ENCODE measurements at regions not wholly inside any gene's neighbourhood (a gene's known extent, or its start where the extent isn't known, plus 50 kb on each side); places are given as distances from the start of the nearest gene placed in this dataset.

DNA sequence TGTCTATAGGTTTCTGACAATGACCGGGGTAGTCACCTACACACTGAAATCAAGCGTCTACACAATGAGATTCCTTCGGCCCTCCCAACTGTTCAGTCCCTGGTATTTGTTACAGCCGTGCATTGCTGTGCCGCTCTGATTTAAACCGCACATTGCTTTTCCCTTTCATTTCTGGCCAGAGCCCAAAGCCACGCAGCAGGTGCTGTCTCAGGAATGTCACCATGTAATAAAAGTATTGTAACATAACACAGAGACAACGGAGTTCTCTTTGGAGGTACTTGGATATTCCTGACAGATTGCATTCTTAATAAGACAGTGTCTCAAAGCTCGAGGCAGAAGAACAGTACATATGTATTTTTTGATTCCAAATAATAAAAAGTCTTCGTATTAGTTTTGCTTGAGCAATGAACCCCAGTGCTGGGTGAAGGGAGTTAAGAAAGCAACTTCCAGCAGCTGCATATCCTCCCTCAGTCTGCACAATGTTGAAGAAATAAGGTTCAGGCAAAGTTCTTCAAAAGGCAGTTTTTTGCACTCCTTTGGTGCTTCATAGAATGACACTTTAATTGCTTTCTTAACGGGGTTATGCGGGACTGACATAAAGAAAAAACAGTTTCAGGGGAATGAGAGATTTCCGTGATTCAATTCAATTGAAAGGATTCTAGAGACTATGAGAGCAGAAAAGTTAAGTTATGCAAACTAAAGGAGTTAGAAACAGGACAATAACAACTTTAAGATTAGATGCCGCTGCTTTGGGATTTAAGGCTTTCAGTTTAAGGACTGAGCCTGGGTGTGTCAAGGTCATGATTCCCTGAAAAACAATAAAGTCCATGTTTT lies 288.7 kb upstream of the FLRT2 start:
- intact Hi-C loops (cut with micrococcal nuclease): no loop called here
- Mint-ChIP-seq H3K27me3 (no peaks in the 10 kb centered on the region), H3K4me1 (no peaks in the 10 kb centered on the region), H3K27ac (no peak overlapping the region), H3K4me3 (no peak overlapping the region), H3K36me3 (ENCODE audit: low read depth) (no peaks in the 10 kb centered on the region), H3K9me3 (no peaks in the 10 kb centered on the region)
- DNase-seq: no peak

DNA sequence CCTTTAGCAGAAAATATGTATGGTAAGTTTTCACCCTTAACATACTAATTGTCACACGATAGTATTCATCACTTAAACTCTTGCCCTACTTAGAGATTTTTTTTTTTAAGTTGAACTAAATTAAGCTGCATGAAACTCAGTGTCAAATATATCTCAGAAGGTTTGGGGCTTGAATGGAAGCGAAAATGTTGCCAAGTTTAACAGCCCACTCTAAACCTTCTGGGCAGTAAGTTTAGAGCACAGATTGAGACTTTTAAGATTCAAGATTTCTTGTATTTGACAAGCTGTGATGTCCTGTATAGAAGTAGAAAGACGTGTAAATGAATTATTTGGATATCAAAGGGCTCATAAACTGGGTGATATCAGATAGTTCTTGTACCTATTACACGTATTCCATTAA lies 287.3 kb upstream of the FLRT2 start:
- Mint-ChIP-seq H3K27ac (no peak overlapping the region), H3K4me3 (no peak overlapping the region), H3K27me3 (no peaks in the 10 kb centered on the region), H3K36me3 (ENCODE audit: low read depth) (no peaks in the 10 kb centered on the region), H3K4me1 (no peaks in the 10 kb centered on the region), H3K9me3 (no peaks in the 10 kb centered on the region)
- intact Hi-C loops (cut with micrococcal nuclease): no loop called here
- DNase-seq: no peak

DNA sequence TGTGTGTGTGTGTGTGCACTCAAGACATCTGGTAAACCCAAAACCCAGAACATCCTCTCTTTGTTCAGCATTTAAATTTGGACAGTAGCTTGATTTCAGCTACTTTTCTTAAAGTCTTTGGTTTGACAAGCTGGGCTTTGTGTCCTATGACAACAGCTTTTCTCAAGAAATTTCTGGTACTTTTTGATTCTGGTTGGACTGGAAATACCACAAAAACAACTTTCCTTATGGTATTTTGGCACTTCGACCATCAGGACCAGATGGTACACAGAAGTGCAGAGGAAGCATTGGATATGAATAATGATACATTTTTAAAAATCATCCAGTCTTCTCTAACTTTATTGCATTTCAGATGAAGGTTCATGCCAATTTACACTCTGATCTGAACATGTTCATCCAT lies 286.6 kb upstream of the FLRT2 start:
- H3K4me3 Mint-ChIP-seq: no peak overlapping the region
- H3K9me3 Mint-ChIP-seq: no peaks in the 10 kb centered on the region
- H3K27me3 Mint-ChIP-seq: no peaks in the 10 kb centered on the region
- no peak overlapping the region for H3K27ac Mint-ChIP-seq
- no peak for DNase-seq
- no peaks in the 10 kb centered on the region for H3K36me3 Mint-ChIP-seq (ENCODE audit: low read depth)
- intact Hi-C loops (cut with micrococcal nuclease): no loop called here
- H3K4me1 Mint-ChIP-seq: no peaks in the 10 kb centered on the region

DNA sequence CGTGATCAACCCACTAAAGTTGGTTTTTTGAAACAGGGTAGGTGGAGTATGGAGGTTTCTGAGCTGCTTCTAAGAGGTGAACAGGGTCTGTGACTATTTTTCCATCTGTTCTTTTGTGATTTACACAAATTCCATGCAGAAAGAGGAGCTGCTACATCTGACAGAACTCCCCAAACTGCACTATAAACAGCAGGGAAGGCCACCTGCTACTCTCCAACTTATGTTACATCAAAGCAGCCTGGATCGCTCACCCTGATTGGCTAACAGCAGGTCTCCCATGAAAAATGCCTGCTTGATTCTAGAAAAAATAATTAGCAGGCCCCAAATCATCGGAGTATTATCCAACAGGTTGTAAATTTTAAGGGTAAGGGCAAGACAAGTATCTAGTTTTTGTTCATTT lies 282.9 kb upstream of the FLRT2 start:
- no peak for DNase-seq
- no peaks in the 10 kb centered on the region for H3K36me3 Mint-ChIP-seq (ENCODE audit: low read depth)

DNA sequence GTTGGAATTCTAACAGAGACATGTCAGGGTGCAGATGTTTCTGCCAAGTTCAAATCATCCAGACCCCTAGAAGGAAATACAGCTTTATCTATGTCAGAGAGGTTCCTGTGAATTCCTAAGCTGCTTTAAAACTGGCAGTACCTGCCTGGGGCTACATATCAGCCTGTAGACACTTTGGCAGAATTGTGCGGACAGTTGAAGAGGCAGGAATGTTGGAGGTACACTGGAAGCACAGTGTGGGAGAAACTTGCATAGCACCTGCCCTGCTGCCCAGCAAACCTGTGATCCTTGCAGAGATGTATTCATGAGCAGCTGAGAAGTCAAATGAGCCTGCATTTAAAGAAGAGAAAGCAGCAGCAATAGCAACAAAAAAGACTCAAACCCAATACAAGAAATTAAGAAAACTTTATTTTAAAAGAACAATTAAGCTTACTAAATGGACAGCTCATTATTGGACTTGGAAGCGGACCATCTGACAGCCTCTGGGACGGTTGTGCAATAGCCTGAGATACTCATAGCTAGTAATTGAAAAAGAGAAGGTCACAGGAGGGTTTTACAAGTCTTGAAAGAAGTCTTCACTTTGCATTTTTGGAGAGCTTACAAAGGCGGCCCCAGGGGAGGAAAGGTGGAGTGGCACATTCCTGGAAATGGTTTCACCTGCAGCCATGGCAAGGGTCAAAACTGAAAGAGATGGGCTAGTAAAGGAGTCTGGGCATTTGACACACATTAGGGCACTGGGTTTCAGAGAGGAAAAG lies 280.9 kb upstream of the FLRT2 start:
- Mint-ChIP-seq H3K36me3 (ENCODE audit: low read depth) (no peaks in the 10 kb centered on the region), H3K27me3 (no peaks in the 10 kb centered on the region), H3K27ac (no peak overlapping the region), H3K9me3 (peaks cover 8% of the 10 kb centered on the region), H3K4me3 (no peak overlapping the region), H3K4me1 (no peaks in the 10 kb centered on the region)
- intact Hi-C loops (cut with micrococcal nuclease): no loop called here
- no peak for DNase-seq

More for the DNA sequence above, 282.9 kb upstream of the FLRT2 start:
- no peak overlapping the region for H3K27ac Mint-ChIP-seq
- H3K9me3 Mint-ChIP-seq: peaks cover 4% of the 10 kb centered on the region
- H3K4me3 Mint-ChIP-seq: no peak overlapping the region
- intact Hi-C loops (cut with micrococcal nuclease): no loop called here
- no peaks in the 10 kb centered on the region for H3K4me1 Mint-ChIP-seq
- H3K27me3 Mint-ChIP-seq: no peaks in the 10 kb centered on the region

DNA sequence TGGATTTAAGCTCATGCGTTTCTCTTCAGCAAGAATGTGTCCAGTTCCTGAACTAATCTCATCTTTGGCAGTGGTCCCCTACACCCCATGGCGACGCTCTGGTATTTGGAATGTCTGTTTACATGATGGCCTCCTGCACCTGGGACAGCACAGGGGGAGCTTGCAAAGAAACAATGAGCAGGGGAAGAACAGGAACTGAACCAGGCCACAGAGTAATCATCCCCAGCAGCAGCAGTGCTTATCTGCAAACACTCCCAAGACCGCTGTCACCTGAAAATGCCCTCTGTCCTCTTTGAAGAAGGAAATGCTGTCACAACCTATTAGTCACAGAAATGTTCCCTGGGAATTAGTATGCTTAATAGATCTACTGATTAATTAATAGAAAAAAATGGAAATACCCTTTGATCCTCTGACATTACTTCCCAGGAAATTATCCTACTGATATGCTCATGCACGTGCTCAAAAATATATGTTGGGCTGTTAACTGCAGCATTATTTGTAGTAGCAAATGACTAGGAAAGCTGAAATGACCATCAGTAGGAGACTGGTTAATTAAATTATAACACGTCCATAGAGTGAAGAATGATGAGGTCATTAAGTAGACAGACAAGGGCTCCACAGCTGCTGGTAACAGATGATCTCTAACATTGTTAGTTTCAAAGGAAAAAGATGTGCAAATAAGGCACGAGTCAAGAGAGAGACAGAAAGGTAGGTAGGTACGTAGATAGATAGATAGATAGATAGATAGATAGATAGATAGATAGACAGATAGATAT lies 279.3 kb upstream of the FLRT2 start:
- intact Hi-C loops (cut with micrococcal nuclease): no loop called here
- Mint-ChIP-seq H3K4me3 (no peak overlapping the region), H3K27ac (no peak overlapping the region), H3K36me3 (ENCODE audit: low read depth) (no peaks in the 10 kb centered on the region), H3K27me3 (no peaks in the 10 kb centered on the region), H3K9me3 (peaks cover 8% of the 10 kb centered on the region), H3K4me1 (no peaks in the 10 kb centered on the region)
- no peak for DNase-seq

DNA sequence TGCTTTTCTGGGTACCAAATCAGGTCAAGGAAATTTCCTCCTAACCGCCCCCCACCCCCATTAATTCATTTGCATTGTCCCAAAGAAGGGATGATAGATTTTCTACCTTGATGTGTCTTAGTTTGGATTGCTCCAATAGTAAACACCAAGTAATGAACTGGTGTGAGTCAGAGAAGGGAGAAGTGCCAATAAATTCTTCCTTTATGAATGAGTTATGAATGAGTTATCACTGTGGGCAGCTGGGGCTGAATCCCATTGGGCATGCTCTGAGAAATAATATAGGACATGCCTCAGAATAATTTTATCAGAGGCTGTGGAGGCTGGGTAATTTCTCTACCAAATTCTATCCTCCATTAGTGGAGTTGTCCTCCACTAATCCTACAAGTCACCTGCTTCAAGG lies 277.9 kb upstream of the FLRT2 start:
- H3K36me3 Mint-ChIP-seq (ENCODE audit: low read depth): no peaks in the 10 kb centered on the region
- H3K4me1 Mint-ChIP-seq: no peaks in the 10 kb centered on the region
- intact Hi-C loops (cut with micrococcal nuclease): no loop called here
- peaks cover 8% of the 10 kb centered on the region for H3K9me3 Mint-ChIP-seq
- no peak for DNase-seq
- H3K27ac Mint-ChIP-seq: no peak overlapping the region
- H3K4me3 Mint-ChIP-seq: no peak overlapping the region
- H3K27me3 Mint-ChIP-seq: no peaks in the 10 kb centered on the region

DNA sequence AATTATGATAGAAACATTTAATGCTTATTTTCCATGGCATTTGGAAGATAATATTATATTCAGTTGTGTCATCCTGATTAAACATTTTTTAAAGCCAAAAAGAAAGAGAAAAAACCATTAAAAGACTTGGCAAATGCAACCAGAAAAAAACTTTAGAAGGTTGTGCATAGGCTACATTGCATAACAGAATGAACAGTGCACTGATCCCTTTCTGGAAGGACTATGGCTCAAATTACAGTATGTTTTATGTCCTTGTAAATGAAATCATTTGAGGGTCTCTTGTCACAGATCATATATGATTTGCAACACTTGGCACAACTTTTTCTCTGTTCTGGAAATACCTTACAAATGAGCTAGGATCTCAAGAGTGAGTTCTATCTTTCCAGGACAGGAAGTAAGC lies 275.2 kb upstream of the FLRT2 start:
- no peak for DNase-seq
- Mint-ChIP-seq H3K27ac (no peak overlapping the region), H3K4me3 (no peak overlapping the region), H3K27me3 (no peaks in the 10 kb centered on the region), H3K9me3 (peaks cover 8% of the 10 kb centered on the region), H3K36me3 (ENCODE audit: low read depth) (no peaks in the 10 kb centered on the region), H3K4me1 (no peaks in the 10 kb centered on the region)
- intact Hi-C loops (cut with micrococcal nuclease): no loop called here

DNA sequence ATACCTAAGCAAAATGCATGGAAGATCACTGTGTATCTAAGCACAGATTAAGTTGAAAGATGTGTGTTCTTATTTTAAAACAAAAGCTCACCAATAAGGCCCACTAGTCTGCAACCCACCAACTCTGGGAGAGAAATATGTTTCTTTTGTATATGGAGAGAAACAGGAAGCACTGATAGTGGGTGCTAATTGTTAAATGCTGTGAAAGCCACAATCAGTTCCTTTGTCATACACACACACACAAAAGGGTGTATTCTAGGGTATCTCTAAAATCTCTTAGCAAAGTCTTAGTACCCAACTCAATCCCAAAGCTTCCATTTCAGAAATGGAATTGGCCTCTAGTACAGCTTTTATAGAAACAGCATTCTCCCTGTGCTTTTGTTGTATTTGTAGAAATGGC lies 272.7 kb upstream of the FLRT2 start:
- Mint-ChIP-seq H3K9me3 (peaks cover 13% of the 10 kb centered on the region), H3K27me3 (no peaks in the 10 kb centered on the region), H3K4me1 (no peaks in the 10 kb centered on the region), H3K4me3 (no peak overlapping the region), H3K27ac (no peak overlapping the region), H3K36me3 (ENCODE audit: low read depth) (no peaks in the 10 kb centered on the region)
- intact Hi-C loops (cut with micrococcal nuclease): no loop called here
- DNase-seq: no peak

DNA sequence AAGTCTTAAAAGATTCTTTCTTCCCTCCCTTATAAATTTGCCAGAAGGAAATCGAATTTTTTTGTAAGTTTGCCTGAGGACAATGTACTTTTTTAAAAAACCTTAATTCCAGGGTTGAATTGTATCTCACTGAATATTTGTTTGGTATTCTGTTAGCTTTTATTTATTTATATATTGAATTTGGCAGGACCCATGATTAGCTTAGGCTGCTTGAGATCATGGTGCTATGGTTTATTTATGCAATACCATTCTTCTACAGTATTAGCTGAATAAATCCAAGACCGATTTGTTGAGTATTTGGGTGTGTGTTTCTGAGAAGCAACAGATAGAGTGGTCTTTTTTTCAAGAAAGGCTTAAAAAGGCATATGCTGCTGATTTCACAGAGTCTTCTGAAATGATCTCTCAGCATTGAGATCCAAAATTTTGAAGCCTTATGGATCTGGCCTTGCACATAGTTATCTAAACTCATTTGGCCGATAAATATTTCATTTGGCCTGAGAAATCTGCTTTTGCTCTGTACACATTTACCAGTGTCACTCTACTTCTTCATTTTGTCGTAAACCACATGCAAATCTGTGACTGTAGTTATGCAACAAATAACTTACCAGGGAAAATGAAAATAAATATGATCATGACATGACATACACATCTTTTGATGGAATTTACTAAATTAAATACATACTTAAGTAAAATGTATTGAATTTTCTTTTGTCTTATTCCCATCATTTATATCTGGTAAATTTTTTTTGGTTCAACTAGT lies 265.8 kb upstream of the FLRT2 start:
- no peak for DNase-seq
- H3K4me1 Mint-ChIP-seq: no peaks in the 10 kb centered on the region
- H3K36me3 Mint-ChIP-seq (ENCODE audit: low read depth): no peaks in the 10 kb centered on the region
- intact Hi-C loops (cut with micrococcal nuclease): no loop called here
- no peak overlapping the region for H3K27ac Mint-ChIP-seq
- H3K27me3 Mint-ChIP-seq: no peaks in the 10 kb centered on the region
- no peak overlapping the region for H3K4me3 Mint-ChIP-seq
- H3K9me3 Mint-ChIP-seq: peaks cover 8% of the 10 kb centered on the region

DNA sequence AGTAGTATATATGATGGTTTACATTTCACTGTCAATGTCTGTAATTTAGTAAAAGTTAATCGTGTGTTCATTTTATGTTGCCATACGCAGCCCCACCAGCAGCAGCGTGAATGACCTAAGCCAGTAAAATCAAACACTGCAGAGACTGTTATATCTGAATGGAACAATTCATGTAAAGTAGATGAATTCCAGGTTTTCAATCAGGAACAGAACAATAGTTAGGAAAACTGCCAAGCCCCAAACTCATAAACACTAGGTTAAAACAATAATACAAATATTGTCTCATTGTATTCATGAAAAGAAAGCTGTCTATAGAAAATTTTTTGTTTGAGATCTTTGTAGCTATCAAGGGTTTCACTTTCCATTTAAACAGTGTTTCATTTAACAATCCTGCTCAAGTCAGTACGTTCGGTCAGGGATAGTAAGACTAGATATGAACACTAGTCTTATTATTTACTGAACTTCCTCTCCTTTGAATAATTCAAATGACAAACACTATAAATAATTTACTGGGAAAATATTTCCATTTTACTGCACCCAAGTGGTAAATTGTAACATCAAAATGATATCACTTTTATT lies 256.8 kb upstream of the FLRT2 start:
- intact Hi-C loops (cut with micrococcal nuclease): no loop called here

DNA sequence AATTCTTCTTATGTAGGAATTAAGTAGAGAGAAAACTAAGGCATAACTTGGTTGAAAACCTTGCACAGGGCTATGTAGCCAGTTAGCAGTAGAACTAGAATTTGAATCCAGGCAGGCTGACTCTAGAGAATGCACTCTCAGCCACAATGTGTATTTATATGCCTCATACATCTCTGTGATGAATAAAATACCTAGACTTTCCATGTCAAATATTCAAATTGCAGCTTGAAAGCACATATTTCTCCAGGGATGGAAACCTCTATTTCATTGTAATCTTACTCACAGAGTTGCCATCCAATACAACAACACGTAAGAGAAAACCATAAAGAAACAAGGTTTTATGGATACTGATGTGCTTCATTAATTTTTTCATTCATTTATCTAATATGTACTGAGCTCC lies 256.0 kb upstream of the FLRT2 start:
- Mint-ChIP-seq H3K4me3 (no peak overlapping the region), H3K9me3 (no peaks in the 10 kb centered on the region), H3K4me1 (no peaks in the 10 kb centered on the region), H3K36me3 (ENCODE audit: low read depth) (no peaks in the 10 kb centered on the region), H3K27ac (no peak overlapping the region), H3K27me3 (no peaks in the 10 kb centered on the region)
- no peak for DNase-seq
- intact Hi-C loops (cut with micrococcal nuclease): no loop called here

More for the DNA sequence above, 256.8 kb upstream of the FLRT2 start:
- H3K27me3 Mint-ChIP-seq: no peaks in the 10 kb centered on the region
- H3K9me3 Mint-ChIP-seq: no peaks in the 10 kb centered on the region
- H3K27ac Mint-ChIP-seq: no peak overlapping the region
- H3K4me3 Mint-ChIP-seq: no peak overlapping the region
- no peaks in the 10 kb centered on the region for H3K4me1 Mint-ChIP-seq
- DNase-seq: no peak
- no peaks in the 10 kb centered on the region for H3K36me3 Mint-ChIP-seq (ENCODE audit: low read depth)

DNA sequence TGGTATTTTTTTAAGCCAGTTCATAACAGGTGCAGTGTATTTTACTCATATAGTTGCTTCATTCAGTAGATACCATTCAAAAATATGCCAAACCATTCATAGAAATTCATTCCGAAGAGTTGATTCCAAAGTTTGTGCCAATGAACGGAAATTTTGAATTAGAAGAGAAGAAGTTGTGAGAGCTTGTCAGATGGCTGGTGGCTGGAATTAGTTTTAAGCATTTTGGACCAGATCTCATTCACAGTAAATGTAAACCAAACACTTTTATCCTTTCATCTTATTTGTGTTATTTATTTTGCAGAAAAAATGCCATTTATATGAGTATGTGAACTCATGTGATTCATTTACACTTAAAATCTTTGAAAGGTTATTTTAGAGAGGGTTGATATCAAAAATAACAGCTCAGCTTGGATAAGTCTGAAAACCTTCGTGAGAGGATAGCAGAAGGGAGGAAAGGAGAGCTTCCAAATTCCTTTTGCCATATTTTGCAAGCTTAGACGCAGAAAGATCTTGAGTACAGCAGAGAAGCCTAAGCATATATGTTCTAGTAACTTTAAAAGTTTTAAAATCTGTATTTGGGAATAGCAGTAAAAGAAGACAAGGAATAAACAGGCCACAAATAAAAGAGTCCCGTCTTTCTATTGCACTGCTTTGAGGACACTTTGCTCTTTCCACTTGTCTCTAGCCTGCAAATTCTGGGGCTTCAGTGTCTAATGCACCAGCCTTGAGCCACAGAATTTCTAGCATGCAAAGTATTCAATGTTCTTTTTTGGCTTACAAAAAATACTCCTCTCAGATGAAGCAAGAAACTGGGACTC lies 253.6 kb upstream of the FLRT2 start:
- H3K36me3 Mint-ChIP-seq (ENCODE audit: low read depth): no peaks in the 10 kb centered on the region
- intact Hi-C loops (cut with micrococcal nuclease): no loop called here
- H3K4me1 Mint-ChIP-seq: no peaks in the 10 kb centered on the region
- DNase-seq: no peak
- H3K27ac Mint-ChIP-seq: no peak overlapping the region
- H3K4me3 Mint-ChIP-seq: no peak overlapping the region
- H3K9me3 Mint-ChIP-seq: no peaks in the 10 kb centered on the region
- H3K27me3 Mint-ChIP-seq: no peaks in the 10 kb centered on the region
